Fibroblast of lung (primary cell): ENCODE measurements at regions not wholly inside any gene's neighbourhood (a gene's known extent, or its start where the extent isn't known, plus 50 kb on each side); places are given as distances from the start of the nearest gene placed in this dataset.

Experiments
- DNase-seq, 2 donors: peaks; one replicate each; pipeline versions ENCODE4 v3.0.0 to v3.0.0-alpha.2; 2010; ENCODE audit warnings: low read depth in 2 of 2
- H2AFZ ChIP-seq: 2 replicates; pipeline ENCODE4 v1.5.1; 2012; ENCODE audit warnings: low read length, control low read depth, inconsistent platforms
- H3K27ac ChIP-seq: 2 replicates; pipeline ENCODE4 v1.5.1; 2011; ENCODE audit warnings: low read length, control low read depth; ENCODE audit not compliant: insufficient read depth
- H3K27me3 ChIP-seq: 2 replicates; pipeline ENCODE4 v1.5.1; 2011; ENCODE audit warnings: mild to moderate bottlenecking, low read length; ENCODE audit not compliant: control insufficient read depth, insufficient read depth
- H3K36me3 ChIP-seq: 2 replicates; pipeline ENCODE4 v1.5.1; 2011; ENCODE audit warnings: low read length; ENCODE audit not compliant: control insufficient read depth, insufficient read depth
- H3K4me1 ChIP-seq: 2 replicates; pipeline ENCODE4 v1.5.1; 2011; ENCODE audit warnings: low read length; ENCODE audit not compliant: control insufficient read depth, insufficient read depth; ENCODE audit errors: extremely low read depth
- H3K4me2 ChIP-seq: 2 replicates; pipeline ENCODE4 v1.5.1; 2011; ENCODE audit warnings: low read length, control low read depth; ENCODE audit not compliant: insufficient read depth; ENCODE audit errors: extremely low read depth
- H3K4me3 ChIP-seq, 4 experiments: fragments of 200-600 bp in 1 of 4; sonication (generic) in 1 of 4; replicated peaks in 1 of 4; 2 replicates each; pipeline ENCODE4 v1.5.1; 2011 to 2016; ENCODE audit warnings: low read length in 4 of 4, low read depth in 3 of 4, mild to moderate bottlenecking in 3 of 4, control low read depth in 2 of 4, inconsistent platforms in 1 of 4, mixed read lengths in 1 of 4; ENCODE audit not compliant: insufficient read depth in 1 of 4; ENCODE audit errors: control extremely low read depth in 1 of 4
- H3K79me2 ChIP-seq: 2 replicates; pipeline ENCODE4 v1.5.1; 2012; ENCODE audit warnings: mild to moderate bottlenecking, low read length, inconsistent platforms; ENCODE audit not compliant: control insufficient read depth, insufficient read depth
- H3K9ac ChIP-seq: 2 replicates; pipeline ENCODE4 v1.5.1; 2011; ENCODE audit warnings: mild to moderate bottlenecking, low read length, control low read depth; ENCODE audit not compliant: insufficient read depth
- H3K9me3 ChIP-seq: 2 replicates; pipeline ENCODE4 v1.5.1; 2012; ENCODE audit warnings: low read depth, low read length; ENCODE audit not compliant: control insufficient read depth, insufficient read depth
- H4K20me1 ChIP-seq: 2 replicates; pipeline ENCODE4 v1.5.1; 2011; ENCODE audit warnings: low read length; ENCODE audit not compliant: control insufficient read depth, insufficient read depth; ENCODE audit errors: extremely low read depth
- EZH2 ChIP-seq: IDR thresholded peaks from 2 replicates; pipeline ENCODE4 v1.5.1; 2012; ENCODE audit warnings: low read length, control low read depth, mild to moderate bottlenecking; ENCODE audit errors: missing control alignments
- TF ChIP-seq, protein P1 (sequence below), 2 donors: IDR thresholded peaks in 1 of 2; conservative IDR thresholded peaks in 1 of 2; 1 replicate in 1 of 2; 2 replicates in 1 of 2; pipeline ENCODE4 v1.5.1; 2011 to 2012; ENCODE audit warnings: low read length in 2 of 2, control low read depth in 1 of 2, inconsistent platforms in 1 of 2, low read depth in 1 of 2, mild to moderate bottlenecking in 1 of 2

- no peak overlapping the region for H3K4me3 ChIP-seq
- H3K9ac ChIP-seq, result no peak overlapping the region
- H3K9me3 ChIP-seq, result no peaks in the 10 kb centered on the region
- H4K20me1 ChIP-seq, result no peaks in the 10 kb centered on the region
- no peak overlapping the region for H3K4me2 ChIP-seq
- H3K36me3 ChIP-seq, result no peaks in the 10 kb centered on the region
- DNase-seq, result no peak
- TF ChIP-seq, protein P1, sequence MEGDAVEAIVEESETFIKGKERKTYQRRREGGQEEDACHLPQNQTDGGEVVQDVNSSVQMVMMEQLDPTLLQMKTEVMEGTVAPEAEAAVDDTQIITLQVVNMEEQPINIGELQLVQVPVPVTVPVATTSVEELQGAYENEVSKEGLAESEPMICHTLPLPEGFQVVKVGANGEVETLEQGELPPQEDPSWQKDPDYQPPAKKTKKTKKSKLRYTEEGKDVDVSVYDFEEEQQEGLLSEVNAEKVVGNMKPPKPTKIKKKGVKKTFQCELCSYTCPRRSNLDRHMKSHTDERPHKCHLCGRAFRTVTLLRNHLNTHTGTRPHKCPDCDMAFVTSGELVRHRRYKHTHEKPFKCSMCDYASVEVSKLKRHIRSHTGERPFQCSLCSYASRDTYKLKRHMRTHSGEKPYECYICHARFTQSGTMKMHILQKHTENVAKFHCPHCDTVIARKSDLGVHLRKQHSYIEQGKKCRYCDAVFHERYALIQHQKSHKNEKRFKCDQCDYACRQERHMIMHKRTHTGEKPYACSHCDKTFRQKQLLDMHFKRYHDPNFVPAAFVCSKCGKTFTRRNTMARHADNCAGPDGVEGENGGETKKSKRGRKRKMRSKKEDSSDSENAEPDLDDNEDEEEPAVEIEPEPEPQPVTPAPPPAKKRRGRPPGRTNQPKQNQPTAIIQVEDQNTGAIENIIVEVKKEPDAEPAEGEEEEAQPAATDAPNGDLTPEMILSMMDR (conservative IDR thresholded peaks at IDR 0.05 in 1 of 2, IDR thresholded peaks at IDR 0.05 in 1 of 2; ENCODE audit: low read depth in 1 of 2, low read length in 2 of 2), result no peak
- no peak for TF ChIP-seq EZH2
- H2AFZ ChIP-seq, result no peak overlapping the region
- no peak overlapping the region for H3K27ac ChIP-seq
- H3K27me3 ChIP-seq, result no peaks in the 10 kb centered on the region
- H3K79me2 ChIP-seq, result no peaks in the 10 kb centered on the region
- no peaks in the 10 kb centered on the region for H3K4me1 ChIP-seq
Measured at GRCh38 chr6:50549026-50549425, 164.3 kb upstream of the TFAP2D start.

DNA sequence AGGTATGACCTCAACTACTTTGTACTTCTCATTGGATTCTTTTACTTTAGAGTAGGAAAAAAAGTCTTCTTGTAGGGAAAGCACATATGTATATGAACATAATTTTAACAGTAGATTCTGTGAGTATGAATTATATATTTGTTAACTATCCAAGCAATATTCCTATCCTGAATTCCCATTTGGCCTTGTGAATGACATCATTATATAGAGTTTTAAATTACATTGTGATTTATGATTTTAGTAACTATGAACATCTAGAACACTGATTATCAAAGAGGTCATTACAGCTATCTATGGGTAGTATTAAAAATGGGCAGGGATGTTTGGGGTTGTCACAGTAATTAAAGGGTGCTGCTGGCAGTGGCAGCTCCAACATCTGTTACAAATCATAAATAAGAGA is 163.9 kb upstream of the TFAP2D start:
- Histone ChIP-seq H3K27me3 (no peaks in the 10 kb centered on the region), H3K4me2 (no peak overlapping the region), H3K4me3 (no peak overlapping the region), H3K9me3 (no peaks in the 10 kb centered on the region), H3K9ac (no peak overlapping the region), H3K36me3 (no peaks in the 10 kb centered on the region), H3K4me1 (no peaks in the 10 kb centered on the region), H2AFZ (no peak overlapping the region), H4K20me1 (no peaks in the 10 kb centered on the region), H3K27ac (no peak overlapping the region), H3K79me2 (no peaks in the 10 kb centered on the region)
- DNase-seq, result no peak
- TF ChIP-seq EZH2, result no peak
- TF ChIP-seq, protein P1 (conservative IDR thresholded peaks at IDR 0.05 in 1 of 2, IDR thresholded peaks at IDR 0.05 in 1 of 2; ENCODE audit: low read depth in 1 of 2, low read length in 2 of 2), result no peak

GRCh38 chr6:50555982-50556381 is 157.3 kb upstream of the TFAP2D start:
- H2AFZ ChIP-seq, result no peak overlapping the region
- no peak overlapping the region for H3K4me2 ChIP-seq
- H3K27me3 ChIP-seq, result no peaks in the 10 kb centered on the region
- H3K36me3 ChIP-seq, result no peaks in the 10 kb centered on the region
- no peak overlapping the region for H3K4me3 ChIP-seq
- no peaks in the 10 kb centered on the region for H3K4me1 ChIP-seq
- H4K20me1 ChIP-seq, result no peaks in the 10 kb centered on the region
- DNase-seq, result no peak
- no peaks in the 10 kb centered on the region for H3K79me2 ChIP-seq
- TF ChIP-seq, protein P1 (conservative IDR thresholded peaks at IDR 0.05 in 1 of 2, IDR thresholded peaks at IDR 0.05 in 1 of 2; ENCODE audit: low read depth in 1 of 2, low read length in 2 of 2), result no peak
- TF ChIP-seq EZH2, result no peak
- H3K9me3 ChIP-seq, result no peaks in the 10 kb centered on the region
- no peak overlapping the region for H3K27ac ChIP-seq
- no peak overlapping the region for H3K9ac ChIP-seq
